ENCODE measurements at regions not wholly inside any gene's neighbourhood (a gene's known extent, or its start where the extent isn't known, plus 50 kb on each side); places are given as distances from the start of the nearest gene placed in this dataset.
"Not testable (repeated sequence)": the region's sequence is repeated elsewhere in the genome, so short reads cannot be mapped to it uniquely, and the experiment has no call there.

GRCh38 chrX:96183391-96183790 is 501.3 kb upstream of the DIAPH2 start:
- H3K4me3 ChIP-seq (ENCODE audit: low read depth, low read length): no peak overlapping the region
- no peak for TF ChIP-seq CTCF (IDR thresholded peaks at IDR 0.05; ENCODE audit: borderline replicate concordance, insufficient read depth, low read depth, low read length)

- no peak for TF ChIP-seq CTCF (IDR thresholded peaks at IDR 0.05; ENCODE audit: borderline replicate concordance, insufficient read depth, low read depth, low read length)
- H3K4me3 ChIP-seq (ENCODE audit: low read depth, low read length): no peak overlapping the region
Observed at GRCh38 chrX:96183843-96184242, 500.8 kb upstream of the DIAPH2 start.

GRCh38 chrX:96204928-96205327 is 479.7 kb upstream of the DIAPH2 start:
- no peak for TF ChIP-seq CTCF (IDR thresholded peaks at IDR 0.05; ENCODE audit: borderline replicate concordance, insufficient read depth, low read depth, low read length)
- H3K4me3 ChIP-seq (ENCODE audit: low read depth, low read length): no peak overlapping the region

DNA sequence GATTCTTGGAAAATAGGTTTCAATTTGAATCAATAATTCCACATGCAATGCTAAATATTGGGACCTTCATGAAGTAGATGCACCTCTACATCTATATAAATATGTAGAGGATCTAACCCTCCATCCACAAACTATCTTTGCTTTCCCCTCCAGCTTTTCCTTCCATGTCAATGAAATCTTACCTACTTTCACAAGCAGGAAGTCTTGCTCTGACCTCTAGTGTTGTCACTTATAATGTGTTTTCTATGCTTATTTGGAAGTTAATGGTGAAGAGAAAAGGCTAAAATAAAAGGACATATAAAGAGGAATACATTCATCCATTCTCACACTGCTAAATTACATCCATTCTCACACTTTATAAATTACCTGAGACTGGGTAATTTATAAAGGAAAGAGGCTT is 472.7 kb upstream of the DIAPH2 start:
- no peak for TF ChIP-seq CTCF (IDR thresholded peaks at IDR 0.05; ENCODE audit: borderline replicate concordance, insufficient read depth, low read depth, low read length)
- H3K4me3 ChIP-seq (ENCODE audit: low read depth, low read length): no peak overlapping the region

DNA sequence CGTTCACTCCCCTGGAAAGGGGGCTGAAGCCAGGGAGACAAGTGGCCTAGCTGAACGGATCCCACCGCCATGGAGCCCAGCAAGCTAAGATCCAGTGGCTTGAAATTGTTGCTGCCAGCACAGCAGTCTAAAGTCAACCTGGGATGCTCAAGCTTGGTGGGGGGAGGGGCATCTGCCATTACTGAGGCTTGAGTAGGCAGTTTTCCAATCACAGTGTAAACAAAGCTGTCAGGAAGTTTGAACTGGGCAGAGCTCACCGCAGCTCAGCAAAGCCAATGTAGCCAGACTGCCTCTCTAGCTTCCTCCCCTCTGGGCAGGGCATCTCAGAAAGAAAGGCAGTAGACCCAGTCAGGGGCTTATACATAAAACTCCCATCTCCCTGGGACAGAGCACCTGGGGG is 470.0 kb upstream of the DIAPH2 start:
- not testable (repeated sequence) for H3K4me3 ChIP-seq (ENCODE audit: low read depth, low read length)

DNA sequence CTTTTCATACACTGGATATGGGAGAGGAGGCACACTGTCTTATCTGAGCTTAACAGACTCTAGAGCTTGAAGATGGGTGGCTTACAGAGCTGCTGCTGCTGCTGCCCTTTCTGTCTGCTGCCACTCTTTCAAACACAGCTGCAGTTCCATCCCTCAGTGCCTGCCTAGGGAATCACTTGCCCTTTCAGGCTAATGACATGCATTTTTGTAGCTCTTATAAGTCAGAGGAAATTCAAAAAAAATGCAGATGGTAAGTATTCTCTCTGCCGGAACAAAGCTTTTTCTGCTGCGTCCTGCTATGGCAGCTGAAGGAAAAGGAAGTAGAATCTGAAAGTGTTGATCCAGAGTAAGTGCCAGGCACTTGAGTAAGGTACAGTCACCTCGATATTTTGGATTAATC is 460.4 kb upstream of the DIAPH2 start:
- H3K4me3 ChIP-seq (ENCODE audit: low read depth, low read length): no peak overlapping the region

DNA sequence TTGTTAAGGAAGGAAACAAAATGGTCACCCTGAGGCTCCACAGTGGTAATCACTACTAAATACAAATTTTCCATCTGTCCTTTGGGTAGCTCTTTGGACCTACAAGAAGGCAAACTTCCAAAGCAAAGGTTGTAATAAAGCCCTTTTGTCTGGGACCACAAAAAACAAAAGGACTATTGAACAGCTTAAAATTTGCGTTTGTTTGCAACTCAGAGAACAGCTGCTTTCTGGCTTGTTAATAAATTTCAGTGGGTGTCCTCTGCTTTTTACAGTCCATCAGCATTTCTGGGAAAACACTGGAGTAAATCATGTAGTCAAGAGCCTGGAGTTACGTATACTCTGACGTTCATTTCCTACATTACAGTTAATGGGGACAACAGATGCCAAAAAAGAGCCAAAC is 439.7 kb upstream of the DIAPH2 start:
- H3K4me3 ChIP-seq (ENCODE audit: low read depth, low read length): no peak overlapping the region
- TF ChIP-seq CTCF (IDR thresholded peaks at IDR 0.05; ENCODE audit: borderline replicate concordance, insufficient read depth, low read depth, low read length): no peak

More for the DNA sequence above, 460.4 kb upstream of the DIAPH2 start:
- TF ChIP-seq CTCF (IDR thresholded peaks at IDR 0.05; ENCODE audit: borderline replicate concordance, insufficient read depth, low read depth, low read length): no peak

DNA sequence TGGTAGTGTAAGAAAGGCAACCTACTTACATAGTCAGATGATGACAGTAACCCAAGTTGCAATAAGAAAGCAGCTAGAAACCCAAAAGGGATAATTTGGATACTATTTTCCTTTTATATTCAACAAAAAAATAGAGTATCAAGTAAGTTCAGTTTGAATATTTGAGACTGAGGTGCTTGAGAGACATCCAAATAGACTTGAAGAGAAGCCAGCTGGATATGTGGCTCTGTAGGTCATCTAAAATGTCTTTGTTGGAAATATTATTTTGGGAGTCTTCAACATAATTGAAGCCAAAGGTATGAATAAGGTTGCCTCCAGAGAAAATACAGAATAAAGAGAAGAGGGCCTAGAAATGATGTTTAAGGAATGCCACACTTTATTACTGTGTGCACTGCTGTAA is 438.2 kb upstream of the DIAPH2 start:
- TF ChIP-seq CTCF (IDR thresholded peaks at IDR 0.05; ENCODE audit: borderline replicate concordance, insufficient read depth, low read depth, low read length): no peak
- H3K4me3 ChIP-seq (ENCODE audit: low read depth, low read length): no peak overlapping the region
